ENCODE measurements at regions not wholly inside any gene's neighbourhood (a gene's known extent, or its start where the extent isn't known, plus 50 kb on each side); places are given as distances from the start of the nearest gene placed in this dataset.

- no peak for DNase-seq (ENCODE audit: low spot score)
Measured at GRCh38 chr20:48178633-48179032, 393.4 kb upstream of the SULF2 start.

DNA sequence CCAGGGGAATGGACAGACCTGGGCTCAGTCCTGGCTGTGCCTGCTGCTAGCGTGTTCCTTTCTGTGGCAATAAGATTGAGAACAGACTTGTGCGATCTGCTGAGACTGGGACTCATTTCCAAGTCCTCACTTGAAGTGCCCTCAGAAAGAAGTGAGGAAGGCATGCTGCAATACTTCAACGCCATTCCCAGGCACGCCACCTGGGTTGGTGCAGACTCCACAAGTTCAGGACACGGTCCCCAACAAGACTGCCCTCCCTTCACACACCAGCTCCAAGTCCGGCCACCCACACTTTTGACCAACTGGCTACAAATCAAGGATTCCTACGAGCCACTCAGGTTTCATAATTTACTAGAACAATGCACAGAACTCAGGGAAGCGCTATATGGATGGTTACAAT is 391.8 kb upstream of the SULF2 start:
- no peak for DNase-seq (ENCODE audit: low spot score)

- DNase-seq (ENCODE audit: low spot score): no peak
Measured at GRCh38 chr20:48176139-48176538, 390.9 kb upstream of the SULF2 start.

DNA sequence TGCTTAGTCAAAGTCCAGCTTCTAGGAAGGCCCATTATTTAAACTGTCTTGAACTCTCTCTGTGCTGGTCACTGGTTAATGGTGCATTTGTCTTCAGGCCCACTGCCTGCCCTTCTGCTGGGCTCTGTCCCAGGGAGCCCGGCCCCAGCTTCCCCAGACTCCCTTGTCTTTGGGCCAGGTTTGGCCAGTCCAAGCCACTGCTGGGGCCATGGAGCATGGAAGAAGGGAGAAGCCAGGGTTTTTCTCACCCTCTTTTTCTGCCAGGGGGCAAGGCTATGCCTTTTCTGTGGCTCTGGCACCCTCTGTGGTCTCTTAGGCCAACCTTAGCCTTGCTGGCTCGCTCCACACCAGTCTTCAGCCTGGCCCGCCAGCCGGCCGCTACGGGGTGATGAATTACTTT is 390.0 kb upstream of the SULF2 start:
- DNase-seq (ENCODE audit: low spot score): no peak

DNA sequence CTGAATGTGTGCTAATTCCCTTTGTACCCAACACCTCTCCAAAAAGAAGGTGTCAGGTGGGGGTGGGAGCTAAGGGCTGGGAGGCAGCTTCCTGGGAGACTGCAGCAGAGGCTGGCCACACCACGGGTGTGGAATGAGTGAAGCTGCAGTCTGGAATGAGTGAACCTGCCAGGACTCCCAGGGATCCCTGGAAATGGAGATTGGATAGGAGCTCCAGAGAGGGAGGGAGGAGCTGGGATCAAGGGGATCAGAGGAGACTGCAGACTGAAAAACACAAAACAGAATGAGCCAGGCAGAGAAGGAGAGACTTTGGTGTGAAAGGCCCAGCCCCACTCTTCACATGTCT is 387.0 kb upstream of the SULF2 start:
- DNase-seq (ENCODE audit: low spot score): no peak

- DNase-seq (ENCODE audit: low spot score): no peak
Measured at GRCh38 chr20:48171626-48172356, 386.5 kb upstream of the SULF2 start.

- no peak for DNase-seq (ENCODE audit: low spot score)
Measured at GRCh38 chr20:48171071-48171470, 385.8 kb upstream of the SULF2 start.

DNA sequence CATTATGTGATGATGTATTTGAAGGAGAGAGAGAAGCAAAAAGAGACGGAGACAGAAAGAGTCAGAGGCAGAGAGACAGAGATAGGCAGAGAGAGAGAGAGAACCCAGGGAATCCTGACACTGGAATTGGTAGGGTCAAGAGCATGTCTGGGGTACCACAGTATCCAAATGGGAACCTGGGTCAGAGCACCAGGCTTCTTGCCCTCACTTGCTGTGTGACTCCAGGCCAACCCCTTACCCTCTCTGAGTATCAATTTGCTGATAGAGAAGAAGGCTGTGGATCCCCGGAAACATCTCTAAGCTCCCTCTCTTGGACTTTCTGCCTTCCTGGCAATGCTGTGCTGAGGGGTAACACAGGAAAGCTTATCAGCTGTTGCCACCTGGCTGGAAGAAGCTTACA is 385.3 kb upstream of the SULF2 start:
- no peak for DNase-seq (ENCODE audit: low spot score)

GRCh38 chr20:48169650-48170225 is 384.5 kb upstream of the SULF2 start:
- no peak for DNase-seq (ENCODE audit: low spot score)

DNA sequence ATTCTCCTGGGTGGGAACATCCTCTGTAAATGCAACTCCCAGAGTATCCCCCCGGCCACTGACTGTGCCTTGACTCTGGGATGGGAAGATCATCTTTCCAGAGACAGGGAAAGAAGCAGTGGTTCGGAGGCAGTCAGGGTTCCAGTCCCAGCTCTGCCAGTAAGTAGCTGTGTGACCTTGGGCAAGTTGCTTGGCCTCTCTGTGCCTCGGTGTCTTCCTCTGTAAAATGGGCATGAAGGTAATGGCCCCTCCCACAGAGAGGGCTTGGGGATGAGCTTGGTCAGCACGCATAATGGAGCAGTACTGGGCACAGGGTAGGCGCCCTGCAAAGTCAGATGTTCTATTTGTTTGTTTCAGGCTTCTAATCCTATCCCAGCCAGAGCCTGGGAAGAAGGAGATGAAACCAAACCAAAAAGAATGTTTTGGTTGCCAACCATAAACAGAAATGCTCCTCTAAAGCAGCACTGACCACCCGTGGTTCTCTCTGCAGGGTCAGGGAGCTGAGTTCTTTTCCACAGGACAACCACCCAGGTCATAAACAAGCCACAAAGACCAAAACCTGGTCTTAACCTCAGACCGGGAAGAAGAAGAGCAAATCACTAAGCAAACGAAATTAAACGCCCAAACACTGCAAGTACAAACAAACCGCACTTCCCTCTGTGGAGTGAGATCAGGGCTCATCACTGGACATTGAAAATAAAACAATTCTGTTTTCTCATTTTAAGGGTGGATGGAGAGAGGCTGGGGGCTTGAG is 381.0 kb upstream of the SULF2 start:
- DNase-seq (ENCODE audit: low spot score): no peak

GRCh38 chr20:48165401-48165685 is 380.1 kb upstream of the SULF2 start:
- DNase-seq (ENCODE audit: low spot score): no peak

- no peak for DNase-seq (ENCODE audit: low spot score)
Measured at GRCh38 chr20:48164566-48165400, 379.5 kb upstream of the SULF2 start.

GRCh38 chr20:48164034-48164433 is 378.8 kb upstream of the SULF2 start:
- no peak for DNase-seq (ENCODE audit: low spot score)

DNA sequence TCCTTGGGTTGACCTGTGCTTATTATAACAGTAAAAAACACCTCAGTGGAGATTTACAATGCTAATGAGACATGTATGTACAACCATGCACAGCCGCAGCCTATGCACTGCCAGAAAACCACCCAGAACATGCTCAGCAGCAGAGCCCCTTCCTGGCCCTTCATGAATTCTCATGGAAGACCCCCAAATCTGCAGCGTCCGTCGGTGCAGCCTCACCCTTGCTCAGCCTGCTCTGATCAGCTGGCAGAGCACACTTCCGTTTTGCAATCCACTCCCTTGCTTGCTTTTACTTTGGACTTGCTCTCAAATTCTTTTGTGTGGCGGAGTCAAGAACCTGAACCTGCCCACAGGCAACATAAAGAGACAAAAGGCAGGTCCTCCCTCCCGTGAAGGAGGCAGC is 378.2 kb upstream of the SULF2 start:
- no peak for DNase-seq (ENCODE audit: low spot score)

DNA sequence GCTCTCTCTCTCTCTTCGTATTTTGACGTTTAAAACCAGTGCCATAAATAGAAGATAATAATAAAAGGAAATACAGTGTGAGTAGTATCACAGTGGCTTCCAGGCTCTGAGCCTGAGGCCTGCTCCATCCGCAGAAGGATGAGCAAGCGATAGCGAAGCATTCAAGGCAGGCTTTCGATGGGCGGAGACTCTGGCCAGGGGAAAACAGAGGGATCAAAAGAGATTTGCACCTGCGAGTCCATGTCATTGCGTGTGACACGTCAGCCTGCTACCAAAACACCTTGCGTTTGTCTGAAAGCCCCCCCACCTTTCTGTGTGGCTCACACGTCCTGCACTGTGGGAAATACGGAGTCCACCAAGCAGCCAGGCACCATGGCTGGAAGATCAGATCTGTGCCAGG is 377.3 kb upstream of the SULF2 start:
- no peak for DNase-seq (ENCODE audit: low spot score)

GRCh38 chr20:48159145-48160008 is 374.1 kb upstream of the SULF2 start:
- DNase-seq (ENCODE audit: low spot score): no peak

- no peak for DNase-seq (ENCODE audit: low spot score)
Measured at GRCh38 chr20:48158014-48158413, 372.7 kb upstream of the SULF2 start.

- no peak for DNase-seq (ENCODE audit: low spot score)
Measured at GRCh38 chr20:48156951-48157700, 371.8 kb upstream of the SULF2 start.

DNA sequence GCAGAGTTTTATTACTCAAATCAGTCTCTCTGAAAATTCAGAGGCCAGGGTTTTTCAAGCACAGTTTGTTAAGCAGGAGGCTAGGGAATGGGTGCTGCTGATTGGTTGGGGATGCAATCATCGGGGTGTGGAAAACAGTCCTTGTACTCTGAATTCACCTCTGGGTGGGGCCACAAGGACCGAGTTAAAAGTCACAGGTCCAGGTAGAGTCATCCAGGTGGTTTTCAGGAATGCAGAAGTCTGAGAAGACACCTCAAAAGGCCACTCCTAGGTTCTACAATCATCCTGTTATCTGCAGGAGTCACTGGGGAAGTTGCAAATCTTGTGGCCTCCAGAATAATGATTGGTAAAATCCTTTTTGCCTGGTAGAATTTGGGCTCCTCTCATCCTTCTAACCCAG is 371.2 kb upstream of the SULF2 start:
- no peak for DNase-seq (ENCODE audit: low spot score)

- no peak for DNase-seq (ENCODE audit: low spot score)
Measured at GRCh38 chr20:48155268-48155667, 370.0 kb upstream of the SULF2 start.
